ENCODE measurements at regions not wholly inside any gene's neighbourhood (a gene's known extent, or its start where the extent isn't known, plus 50 kb on each side); places are given as distances from the start of the nearest gene placed in this dataset.

DNA sequence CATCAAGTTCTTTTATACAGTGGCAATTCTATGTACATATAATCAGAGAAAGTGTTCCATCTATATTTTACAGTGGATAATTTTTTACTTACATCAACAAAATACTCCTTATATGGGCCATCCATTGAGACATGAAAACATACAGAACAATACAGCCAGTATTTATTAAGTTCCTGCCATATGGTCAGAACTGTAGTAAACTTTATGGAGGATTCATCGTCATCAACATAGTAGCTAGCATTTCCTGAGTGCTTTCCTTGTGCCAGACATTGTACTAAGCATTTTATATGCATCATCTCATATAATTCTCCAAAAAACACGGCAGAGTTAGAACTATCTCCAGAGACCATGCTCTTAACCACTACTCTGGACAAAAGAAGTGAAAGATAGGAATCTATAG, 170.1 kb downstream of the CEP135 start:
- DNase-seq (ENCODE audit: low spot score) (no peak), ATAC-seq (no peak)
- intact Hi-C loops (cut with DNase I): no loop called here

DNA sequence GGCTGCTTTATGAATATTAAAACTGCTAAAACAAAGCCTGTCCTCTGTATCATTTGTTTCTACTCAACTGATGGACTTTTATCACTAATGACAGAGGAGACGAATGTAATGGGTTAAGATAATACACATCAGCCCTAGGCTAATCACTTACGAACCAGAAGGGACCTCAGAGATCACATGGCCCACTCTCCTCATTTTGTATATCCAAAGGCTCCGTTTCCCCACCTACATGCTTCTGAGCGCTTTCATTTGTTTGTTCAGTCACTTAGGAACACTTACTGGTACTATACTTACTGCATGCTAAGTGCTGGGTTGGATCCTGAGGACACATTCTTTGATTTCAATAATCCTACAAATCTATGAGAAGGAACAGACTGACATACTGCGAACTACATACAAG, 169.3 kb downstream of the CEP135 start:
- DNase-seq (ENCODE audit: low spot score) (no peak), ATAC-seq (no peak)
- intact Hi-C loops (cut with DNase I): no loop called here

DNA sequence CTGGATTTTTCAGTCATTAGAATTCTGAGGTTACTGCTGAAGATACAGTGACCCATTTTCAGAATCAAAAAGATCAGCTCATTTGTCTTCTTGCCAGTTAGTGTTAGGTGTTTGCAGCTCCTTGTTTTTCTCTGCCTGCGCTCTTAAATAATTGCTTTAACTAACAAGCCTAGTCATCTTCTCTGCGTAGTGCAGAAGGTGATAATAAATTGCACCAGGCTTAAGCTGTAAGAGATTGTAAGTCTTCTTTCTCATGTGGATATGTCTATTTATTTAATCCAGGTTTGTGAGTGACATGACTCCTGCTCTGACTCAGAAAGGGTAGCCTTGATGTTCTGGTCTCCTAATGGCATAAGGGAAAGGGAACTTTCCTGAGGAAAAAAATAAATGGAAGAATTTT, 167.2 kb downstream of the CEP135 start:
- intact Hi-C loops (cut with DNase I): no loop called here
- ATAC-seq (no peak), DNase-seq (ENCODE audit: low spot score) (no peak)

DNA sequence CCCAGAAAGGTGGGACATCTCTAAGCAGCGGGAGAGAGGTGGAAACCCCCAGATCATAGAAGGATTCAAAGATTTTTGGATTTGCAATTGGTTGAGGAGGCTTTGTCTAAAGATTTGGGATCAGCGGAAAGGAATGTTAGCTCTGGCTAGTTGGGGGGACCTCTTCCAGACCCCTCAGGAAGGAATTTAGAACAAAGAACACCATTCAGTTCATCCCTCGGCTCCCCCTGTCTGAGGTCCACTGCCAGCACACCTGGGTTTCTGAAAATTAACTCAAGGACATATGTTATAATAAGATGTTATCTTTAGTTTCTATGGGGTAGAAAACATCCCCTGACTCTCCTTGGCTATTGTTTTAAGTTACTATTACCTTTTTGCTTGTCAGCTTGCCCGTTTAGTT, 163.6 kb downstream of the CEP135 start:
- intact Hi-C loops (cut with DNase I): no loop called here
- ATAC-seq (no peak), DNase-seq (ENCODE audit: low spot score) (no peak)

DNA sequence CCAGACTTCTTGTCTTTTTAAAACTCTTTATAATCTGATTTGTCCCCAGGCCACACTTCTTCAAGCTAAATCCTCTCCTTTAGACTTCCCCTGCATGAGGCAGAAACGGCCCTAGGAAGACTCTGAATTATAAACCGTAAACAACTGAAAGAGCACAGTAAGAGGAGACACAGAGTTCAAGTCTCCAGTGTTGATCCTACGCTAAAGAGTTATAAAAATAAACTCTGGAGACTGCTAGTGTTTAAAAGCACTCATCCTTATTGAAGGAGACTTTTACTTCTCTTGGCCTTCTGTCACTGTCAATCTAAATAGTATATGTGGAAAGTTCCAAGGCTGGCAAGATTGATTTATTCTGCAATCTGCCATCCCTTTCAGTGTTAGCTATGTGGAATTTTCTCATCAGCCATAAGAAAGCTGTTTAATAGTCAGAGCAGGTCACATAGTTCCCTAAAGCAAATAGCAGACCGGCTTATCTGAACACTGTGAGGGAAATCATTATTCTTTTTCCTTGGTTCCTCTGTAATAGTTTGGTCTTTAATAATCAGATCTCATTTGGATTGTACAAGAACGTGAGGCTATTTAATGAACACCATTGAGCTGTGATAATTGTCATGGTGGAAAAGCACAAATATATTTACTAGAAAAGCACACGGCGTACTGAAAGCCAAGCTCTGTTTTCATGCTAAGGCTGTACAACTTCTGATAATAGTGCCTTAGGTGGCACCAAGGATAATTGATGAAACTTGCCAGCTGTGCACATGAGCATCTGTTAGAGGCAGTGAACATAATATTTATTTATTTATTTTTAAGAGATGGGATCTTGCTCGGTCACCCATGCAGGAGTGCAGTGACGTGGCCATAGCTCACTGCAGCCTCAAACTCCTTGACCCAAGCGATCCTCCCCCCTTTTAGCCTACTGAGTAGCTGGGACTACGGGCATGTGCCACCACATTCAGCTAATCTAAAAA, 157.7 kb downstream of the CEP135 start:
- DNase-seq (ENCODE audit: low spot score) (no peak), ATAC-seq (no peak)
- intact Hi-C loops (cut with DNase I): no loop called here

DNA sequence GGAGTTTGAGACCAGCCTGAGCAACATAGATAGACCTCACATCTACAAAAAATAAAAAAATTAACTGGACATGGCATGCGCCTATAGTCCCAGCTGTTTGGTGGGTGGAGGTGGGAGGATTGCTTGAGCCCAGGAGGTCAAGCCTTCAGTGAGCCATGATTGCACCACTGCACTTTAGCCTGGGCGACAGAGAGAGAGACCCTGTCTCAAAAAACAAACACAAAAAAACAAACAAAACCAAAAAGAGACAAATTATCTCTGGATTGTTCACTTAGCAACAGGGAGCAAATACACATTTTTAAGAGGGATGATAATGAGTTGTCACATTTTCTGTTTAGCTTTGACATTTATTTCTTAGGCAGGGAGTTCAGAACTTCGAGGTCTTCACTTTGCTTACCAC, 155.4 kb downstream of the CEP135 start:
- intact Hi-C loops (cut with DNase I): no loop called here
- no peak for ATAC-seq
- no peak for DNase-seq (ENCODE audit: low spot score)

DNA sequence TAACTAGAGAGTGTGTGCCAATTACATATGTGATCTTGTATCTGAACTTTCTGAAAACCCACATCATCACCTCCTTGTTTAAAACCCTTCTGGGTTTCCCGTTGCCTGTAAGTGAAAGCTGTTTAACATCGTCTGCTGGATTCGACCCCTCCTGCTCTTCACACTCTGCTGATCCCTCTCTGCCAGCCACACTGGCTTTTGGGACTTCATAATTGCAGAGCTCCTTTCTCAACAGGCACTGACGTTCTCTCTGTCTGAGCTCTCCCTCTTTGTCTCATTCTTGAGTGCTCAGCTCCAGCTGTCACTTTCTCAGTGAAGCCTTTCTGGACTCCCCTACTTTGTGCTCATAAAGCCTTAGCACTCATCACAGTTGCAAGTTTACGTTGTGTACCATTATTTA, 153.9 kb downstream of the CEP135 start:
- intact Hi-C loops (cut with DNase I): no loop called here
- DNase-seq (ENCODE audit: low spot score): no peak
- no peak for ATAC-seq

DNA sequence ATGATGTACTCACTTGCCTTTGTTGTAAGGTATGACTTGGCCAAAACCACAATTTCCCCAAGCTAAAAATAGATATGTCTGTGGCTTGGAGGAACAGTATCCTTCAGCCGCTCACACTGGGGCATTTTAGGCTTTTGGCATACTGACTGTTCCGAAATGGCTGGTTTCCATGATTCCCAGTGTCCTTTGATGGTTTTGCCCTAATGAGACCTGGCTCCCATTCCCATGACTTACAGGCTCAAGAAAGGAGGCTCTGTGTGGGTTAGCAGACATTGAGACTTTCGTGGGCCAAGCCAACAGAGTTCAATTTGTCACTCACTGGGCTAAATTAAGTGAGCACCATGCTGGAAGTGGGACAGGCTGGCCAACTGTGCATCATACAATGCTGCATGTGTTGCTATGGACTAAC, 150.6 kb downstream of the CEP135 start:
- intact Hi-C loops (cut with DNase I): no loop called here
- ATAC-seq: no peak

DNA sequence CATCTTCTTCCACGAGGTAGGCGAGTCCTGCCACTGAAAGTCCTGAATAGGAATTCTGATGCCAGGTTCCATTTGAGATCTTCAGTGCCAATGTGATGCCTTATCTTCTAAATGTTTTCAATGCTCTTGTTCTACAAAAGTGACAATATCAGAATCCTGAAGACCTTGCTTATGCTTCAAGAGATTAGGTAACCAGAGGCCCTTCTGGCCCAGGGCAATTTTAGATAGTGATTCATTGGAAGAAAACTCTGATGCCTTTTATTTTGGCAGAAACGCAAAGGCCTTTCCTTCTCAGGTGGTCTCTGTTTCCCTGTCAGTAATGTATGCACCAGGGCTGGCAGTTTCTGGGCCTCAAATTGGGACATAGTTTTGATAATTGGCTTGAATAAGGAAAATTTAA, 144.8 kb downstream of the CEP135 start:
- ATAC-seq: no peak
- DNase-seq (ENCODE audit: low spot score): no peak
- intact Hi-C loops (cut with DNase I): no loop called here

More for the DNA sequence above, 150.6 kb downstream of the CEP135 start:
- DNase-seq (ENCODE audit: low spot score): no peak

DNA sequence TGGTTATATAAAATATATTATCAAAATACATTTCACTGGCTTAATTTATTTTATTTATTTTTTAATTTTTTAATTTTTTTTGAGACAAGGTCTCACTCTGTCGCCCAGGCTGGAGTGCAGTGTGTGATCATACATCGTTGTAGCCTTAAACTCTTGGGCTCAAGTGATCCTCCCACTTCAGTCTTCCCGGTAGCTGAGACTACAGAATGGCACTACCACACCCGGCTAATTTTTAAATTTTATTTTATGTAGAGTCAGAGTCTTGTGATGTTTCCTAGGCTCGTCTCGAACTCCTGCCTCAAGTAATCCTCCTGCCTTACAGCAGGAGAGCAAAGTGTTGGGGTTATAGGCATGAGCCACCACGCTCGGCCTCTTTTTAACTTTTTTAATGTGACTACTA, 143.8 kb downstream of the CEP135 start:
- intact Hi-C loops (cut with DNase I): no loop called here
- no peak for DNase-seq (ENCODE audit: low spot score)
- ATAC-seq: no peak

DNA sequence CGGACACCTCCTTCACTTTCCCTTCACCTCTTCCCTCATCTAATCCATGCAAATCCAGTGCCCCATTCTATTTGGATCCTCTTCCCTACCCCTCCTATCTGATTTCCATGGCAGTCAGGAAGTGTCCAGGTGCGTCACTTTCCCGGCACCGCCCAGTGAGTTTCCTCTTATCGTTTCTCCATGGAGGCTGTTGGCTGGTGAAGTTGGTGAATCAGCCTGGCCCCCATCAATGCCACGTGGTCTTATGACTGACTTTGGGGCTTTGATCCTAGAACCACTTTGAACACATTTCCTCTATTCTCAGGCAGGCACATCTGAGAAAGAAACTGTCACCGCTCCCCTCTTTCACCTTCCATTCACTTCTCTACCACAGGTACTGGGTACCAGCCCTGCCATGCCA, 137.8 kb downstream of the CEP135 start:
- DNase-seq (ENCODE audit: low spot score) (no peak), ATAC-seq (no peak)
- intact Hi-C loops (cut with DNase I): no loop called here

DNA sequence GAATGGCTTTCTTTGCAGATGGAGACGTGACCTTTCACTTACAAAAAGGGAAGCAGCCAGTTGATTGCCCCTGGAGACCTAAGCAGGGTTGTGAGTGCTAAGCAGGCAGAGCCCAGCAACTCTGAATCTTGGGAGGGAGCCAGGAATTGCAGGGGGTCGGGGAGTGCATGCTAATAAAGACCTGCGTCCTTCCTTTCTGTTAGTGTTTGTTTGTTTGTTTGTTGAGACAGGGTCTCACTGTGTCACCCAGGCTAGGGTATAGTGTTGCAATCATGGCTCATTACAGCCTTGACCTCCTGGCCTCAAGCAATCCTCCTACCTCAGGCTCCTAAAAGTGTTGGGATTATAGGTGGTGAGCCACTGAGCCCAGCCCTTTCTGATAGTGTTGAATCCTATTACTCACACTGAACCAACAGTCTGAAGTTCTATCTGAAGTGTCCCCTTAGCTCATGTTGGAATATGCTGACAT, 137.4 kb downstream of the CEP135 start:
- ATAC-seq: no peak
- intact Hi-C loops (cut with DNase I): no loop called here
- no peak for DNase-seq (ENCODE audit: low spot score)

DNA sequence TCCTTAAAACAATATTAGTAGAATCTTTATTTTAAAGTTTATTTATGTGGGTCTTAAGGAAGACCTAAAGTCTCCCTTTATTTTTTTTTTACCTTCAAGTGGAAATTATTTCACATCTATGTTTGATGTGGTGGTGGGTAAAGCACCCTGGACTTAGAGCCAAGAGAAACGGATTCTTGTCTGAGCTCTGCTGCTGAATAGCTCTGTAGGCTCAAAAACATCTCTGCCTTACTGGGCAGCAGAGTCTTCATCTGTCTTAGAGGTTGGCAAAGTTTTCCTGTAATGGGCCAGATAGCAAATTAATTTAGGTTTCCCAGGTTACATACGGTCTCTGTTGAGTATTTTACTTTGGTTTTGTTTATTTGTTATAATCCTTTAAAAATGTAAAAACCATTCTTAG, 136.5 kb downstream of the CEP135 start:
- intact Hi-C loops (cut with DNase I): no loop called here
- DNase-seq (ENCODE audit: low spot score) (no peak), ATAC-seq (no peak)

DNA sequence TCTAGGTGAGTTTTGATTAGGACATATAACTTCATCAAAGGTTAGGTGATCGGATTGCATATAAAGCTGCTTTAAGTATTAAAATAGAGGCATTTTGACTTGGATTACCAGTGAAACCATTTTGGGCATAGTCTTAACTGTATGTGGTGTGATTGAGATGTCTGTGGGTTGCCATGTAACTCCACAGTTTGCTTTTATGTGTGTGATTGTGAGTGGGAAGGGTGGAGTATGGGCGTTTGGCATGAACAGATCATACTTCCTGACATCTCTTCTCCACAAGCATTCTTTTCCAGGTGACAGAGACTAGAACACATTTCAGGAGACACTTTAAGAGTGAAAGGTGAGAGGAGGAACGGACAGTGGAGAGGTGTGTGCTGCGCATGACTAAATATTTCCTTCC, 136.1 kb downstream of the CEP135 start:
- no peak for DNase-seq (ENCODE audit: low spot score)
- no peak for ATAC-seq
- intact Hi-C loops (cut with DNase I): no loop called here
